ENCODE measurements at regions not wholly inside any gene's neighbourhood (a gene's known extent, or its start where the extent isn't known, plus 50 kb on each side); places are given as distances from the start of the nearest gene placed in this dataset.

DNA sequence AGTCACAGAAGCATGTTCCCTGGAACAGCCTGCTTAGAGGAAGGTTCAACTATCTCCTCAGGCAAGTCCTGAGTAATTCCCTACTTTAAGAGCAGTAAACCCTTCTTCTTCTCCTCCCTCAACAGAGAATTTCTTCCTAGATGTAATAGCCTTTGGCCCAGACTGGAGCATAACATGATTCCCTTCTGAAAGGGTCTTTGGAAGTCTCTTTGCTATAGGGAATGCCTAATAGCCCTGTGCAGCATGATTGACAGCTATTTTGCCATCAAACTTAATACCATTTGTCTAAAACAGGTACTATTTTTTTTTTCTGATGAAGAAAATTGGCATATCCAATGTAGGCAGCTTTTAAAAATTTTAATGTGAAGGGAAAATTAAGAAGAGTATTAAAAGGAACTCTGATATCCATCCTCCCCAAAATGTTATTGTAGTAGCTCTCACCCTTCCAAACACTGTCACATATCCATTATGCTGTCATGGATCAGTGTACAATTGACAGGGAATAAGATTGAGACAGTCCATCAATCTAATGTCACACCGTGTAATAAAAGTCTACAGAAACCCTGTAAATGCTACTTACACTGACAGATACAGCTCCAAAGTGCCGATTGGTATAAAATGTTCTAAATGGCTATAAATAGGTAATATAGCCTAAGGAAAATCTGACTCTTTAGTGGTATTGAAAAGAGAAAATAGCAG lies 884.6 kb downstream of the TTLL7 start:
- DNase-seq, result no peak

DNA sequence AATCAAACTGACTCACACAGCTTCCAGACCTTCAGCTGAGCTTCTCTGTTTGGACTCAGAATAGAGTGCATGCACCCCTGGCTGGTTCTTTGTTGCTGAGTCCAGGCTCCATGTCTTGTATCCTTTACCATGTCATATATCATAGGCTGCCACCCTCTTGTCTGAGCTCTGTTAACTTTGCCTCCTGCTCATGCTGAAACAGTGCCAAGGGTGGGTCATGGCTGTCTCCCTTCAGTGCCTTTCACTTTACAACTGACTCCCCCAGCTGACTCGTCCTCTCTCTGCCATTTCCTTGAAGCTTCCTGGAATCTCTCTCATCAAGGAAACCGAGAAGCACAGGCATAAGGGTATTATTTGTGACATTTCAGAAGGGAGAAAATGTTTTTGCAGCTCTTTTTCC lies 885.3 kb downstream of the TTLL7 start:
- DNase-seq, result no peak

DNA sequence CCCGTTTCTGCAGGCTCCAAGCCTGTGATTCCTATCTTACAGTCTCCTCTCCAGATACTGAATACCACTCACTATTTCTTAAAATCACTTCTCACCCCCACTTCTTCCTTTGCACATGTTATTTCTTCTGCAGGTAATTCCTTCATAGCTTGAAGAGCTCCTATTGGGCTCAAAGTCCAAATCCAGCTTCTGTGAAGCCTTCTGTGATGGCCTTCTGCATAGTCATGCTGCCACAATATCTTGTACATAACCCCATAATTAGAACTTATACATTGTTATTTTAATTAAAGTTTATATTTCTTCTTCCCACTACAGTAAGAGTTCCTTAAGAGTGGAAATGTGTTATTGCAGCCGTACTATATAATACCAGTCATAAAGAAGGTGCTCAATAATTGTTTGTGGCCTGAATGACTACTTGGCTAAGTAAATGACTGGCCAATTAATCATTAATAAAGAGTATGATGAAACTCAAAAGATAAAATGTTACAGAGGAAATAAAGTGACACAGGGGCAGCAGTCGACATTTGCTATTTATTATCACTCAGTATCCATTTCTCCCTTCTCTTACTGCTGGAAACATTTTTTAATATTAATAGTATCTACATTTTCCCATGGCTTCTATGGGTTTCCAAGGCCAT lies 886.6 kb downstream of the TTLL7 start:
- no peak for DNase-seq

DNA sequence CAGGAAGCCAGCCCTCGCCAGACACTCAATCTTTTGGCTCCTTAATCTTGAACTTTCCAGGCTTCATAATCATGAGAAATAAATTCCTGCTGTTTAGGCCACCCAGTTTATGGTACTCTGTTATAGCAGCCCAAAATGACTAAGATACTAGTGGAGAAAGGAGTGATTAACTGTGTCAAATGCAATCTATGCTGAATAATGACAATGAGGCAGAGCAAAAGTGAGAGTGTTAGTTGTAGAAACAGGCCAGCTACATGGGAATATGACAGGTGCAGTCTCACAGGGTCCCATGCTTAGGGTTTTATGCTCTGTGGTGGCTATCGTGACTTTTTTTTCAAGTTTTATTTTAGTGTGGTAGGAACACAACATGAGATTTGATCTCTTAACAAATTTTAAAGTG lies 888.8 kb downstream of the TTLL7 start:
- no peak for DNase-seq

DNA sequence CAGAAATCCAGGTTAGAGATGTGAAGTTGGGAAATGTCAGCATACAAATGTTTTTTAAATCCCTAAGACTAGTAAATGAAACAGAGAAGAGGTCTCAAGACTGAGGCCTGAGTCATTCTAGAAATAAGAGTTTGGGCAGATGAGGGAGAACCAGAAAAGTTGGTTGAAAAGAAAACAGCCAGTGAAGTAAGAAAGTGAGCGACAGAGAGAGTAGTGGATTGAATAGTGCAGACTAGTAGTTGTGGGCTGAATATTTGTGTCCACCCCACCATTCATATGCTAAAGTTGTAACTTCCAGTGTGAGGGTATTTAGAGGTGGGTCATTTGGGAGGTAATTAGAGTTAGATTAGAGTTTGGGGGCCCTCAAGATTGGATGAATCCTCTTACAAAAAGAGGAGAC lies 889.2 kb downstream of the TTLL7 start:
- no peak for DNase-seq

DNA sequence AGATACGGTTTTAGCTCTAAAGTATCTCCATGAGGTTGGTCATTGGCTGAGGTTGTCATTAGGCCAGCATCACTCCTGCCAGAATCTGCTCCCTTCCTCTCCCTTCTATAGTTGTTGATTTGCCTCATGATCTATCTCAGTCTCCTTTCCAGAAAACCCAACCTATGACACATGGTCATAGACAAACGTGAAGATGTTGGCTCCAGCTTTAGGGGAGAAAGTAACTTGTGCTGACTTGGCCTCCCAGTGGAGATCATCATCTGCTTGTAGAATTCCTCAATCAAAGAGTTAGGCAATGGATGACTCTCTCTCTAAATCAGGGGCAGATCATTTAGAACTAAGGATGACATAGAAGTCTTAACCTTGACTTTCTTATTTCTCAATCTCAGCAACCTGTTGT lies 894.4 kb downstream of the TTLL7 start:
- DNase-seq, result no peak

DNA sequence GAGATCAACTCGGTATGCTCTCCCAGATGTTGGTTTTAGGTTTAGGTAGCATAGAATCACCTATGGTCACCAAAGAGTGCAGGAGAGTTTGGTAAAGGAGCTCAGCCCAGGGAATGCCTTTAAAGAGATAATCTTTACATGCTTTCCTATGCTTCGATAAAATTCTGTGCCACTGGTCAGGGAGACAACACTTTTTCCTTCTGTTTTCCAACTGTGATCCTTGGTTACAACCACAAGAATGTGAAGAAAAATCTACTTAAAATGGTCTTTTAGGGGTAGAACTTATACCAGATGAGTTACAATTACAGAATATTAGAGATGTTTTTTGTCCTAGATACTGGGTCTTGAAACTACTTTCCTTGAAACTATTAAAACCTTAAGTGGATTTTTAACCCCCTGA lies 895.6 kb downstream of the TTLL7 start:
- no peak for DNase-seq

DNA sequence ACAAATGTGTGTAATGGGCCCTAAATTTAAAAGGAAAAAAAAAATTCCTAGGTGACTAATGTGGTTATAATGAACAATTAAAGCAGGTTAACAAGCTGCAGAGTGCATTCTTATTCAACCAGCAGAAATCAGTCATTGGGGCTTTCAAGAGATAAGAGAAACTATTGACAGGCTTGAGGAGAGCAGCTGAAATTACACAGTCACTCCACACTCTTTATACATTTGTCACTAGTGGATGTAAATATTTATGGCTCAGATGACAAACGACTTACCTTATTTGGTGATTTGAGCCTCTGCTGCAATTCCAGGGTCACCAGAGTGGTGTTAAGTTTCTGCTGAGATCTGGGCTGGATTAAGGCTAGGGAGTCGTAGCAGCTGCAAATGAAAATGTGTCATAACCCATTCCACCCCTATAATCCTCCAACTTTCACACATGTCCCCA lies 896.3 kb downstream of the TTLL7 start:
- DNase-seq, result peak; percentile 68

DNA sequence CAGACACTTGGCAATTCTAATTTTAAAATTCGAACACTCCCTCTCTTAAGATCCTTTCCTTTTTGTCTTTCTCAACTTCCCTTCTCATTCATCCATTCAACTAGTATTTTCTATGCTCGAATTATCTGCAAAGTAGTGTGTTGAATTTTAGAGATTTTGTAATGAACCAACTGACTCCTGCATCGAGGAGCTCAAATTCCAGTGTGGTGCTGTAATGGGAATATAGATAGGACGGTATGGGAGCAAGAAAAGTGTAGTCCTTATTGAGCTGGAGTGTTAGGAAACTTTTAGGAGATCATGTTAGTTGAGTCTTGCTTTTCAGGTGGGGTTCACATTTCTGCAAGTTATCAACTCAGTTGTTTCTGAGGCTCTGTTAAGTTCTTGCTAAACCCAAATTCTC lies 897.5 kb downstream of the TTLL7 start:
- DNase-seq, result no peak

DNA sequence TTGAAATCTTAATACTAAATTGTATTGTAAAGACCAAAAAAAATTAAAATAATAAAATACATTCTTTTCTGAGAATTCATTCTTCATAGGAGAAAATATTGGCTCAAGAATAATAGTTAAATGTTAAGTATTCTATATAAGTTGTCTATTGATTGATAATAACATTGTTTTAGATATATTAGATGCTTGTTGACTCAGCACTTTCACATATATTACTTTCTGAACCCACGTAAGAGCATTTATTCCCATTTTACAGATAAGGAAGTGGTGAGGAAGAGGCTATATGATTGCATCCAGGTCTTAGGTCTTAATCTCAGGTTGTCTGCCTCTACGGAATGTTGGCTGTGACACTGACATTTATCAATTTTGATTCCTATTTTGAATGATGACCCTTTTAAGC lies 898.8 kb downstream of the TTLL7 start:
- no peak for DNase-seq

DNA sequence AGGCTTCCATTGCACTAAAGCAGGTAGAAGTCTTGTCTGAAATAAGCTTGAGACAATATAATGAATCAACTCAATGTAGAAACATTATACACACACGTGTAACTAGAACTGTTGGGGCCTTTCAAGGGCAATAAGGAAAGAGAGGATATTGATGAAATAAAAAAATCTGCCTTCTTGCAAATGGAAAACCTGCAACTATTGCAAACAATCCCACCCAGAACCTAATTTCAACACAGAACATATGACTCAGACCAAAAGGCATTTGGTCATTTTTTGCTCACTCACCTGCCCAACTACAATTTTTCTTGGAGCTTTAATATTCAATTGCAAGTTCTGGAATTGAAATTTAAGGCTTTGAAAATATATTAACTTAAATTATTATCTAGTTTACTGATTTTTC lies 900.1 kb downstream of the TTLL7 start:
- no peak for DNase-seq

DNA sequence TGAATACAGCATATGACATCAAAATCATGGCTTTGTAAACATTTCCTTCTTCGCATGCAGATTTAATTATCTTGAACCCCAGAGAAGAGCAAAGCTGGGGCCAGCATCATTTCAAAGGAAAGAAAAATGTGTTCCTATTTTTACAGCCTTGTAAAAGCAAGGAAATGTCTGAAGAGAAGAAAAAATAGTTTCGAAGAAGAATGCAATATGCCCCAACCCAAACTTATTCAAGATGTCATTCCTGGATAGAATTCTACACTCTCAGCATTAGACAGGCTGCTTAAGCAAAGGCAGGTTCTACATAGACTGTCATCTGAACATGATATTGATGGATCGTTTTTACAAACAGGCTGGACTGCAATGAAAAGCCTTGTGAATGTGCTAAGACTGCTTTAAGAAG lies 900.8 kb downstream of the TTLL7 start:
- no peak for DNase-seq

DNA sequence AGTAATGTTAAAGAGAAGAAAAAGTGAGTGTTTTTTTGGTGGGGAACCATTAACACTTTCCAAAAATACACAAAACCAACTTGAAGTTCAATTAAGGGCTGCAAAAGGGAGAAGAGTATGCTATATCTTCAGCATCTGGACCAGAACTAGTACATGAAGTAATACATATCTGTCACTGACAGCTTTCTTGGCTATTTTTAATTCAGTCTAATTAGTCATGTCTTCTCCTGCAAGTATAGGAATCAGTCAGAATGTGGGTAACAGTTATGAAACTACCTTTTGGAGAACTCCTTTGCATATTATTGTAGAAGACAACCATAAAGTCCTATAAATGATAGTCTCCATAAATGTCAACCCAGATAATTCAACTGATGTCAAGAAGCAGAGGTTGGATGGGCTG lies 901.2 kb downstream of the TTLL7 start:
- no peak for DNase-seq

DNA sequence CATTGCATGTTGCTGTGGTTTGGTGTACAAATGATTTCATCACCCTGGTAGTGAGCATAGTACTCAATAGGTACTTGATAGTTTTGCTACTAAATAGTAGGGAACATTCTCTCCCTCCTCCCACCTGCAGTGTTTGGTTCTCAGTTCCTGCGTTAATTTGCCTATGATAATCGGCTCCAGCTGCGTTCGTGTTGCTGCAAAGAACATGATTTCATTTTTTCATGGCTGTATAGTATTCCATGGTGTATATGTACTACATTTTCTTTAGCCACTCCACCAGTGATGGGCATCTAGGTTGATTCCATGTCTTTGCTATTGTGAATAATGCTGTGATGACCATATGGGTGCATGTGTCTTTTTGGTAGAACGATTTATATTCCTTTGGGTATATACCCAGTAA lies 903.4 kb downstream of the TTLL7 start:
- DNase-seq, result no peak

DNA sequence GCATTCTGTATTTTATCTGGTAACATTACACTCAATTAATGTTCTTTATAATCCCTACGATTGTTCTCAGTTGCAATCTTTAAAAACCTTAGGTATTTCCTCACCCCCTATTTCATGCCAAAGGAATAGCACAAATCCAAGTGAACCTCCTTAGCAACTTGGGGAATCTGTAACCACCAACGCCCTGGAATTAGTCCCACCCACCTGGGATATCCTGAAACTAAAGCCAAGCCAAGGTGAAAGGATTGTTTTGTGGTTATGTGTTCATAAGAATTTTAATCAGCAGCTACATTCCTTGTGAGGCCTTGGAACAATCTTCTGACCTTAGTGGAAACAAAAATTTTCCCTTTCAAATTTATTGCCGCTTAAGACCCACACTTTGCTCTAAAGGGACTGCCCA lies 908.7 kb downstream of the TTLL7 start:
- DNase-seq, result no peak

DNA sequence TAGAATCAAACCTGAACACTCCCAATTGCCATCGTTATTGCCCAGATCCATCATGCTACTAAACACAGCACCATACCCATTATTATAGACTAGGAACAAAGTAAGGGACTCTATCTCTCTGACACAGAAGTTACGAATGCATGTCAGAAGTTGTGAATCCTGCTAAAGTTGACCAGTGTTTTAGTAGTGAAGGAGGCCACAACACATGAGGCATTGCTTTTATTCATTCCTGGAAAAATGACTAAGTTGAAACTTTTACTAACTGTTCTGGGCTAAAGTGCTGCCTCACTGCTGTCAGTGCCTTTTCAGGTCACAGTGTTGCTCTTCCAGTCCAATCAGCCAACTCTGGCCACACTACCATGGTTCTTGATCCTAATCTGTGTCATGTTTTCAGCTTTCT lies 911.1 kb downstream of the TTLL7 start:
- DNase-seq, result no peak

DNA sequence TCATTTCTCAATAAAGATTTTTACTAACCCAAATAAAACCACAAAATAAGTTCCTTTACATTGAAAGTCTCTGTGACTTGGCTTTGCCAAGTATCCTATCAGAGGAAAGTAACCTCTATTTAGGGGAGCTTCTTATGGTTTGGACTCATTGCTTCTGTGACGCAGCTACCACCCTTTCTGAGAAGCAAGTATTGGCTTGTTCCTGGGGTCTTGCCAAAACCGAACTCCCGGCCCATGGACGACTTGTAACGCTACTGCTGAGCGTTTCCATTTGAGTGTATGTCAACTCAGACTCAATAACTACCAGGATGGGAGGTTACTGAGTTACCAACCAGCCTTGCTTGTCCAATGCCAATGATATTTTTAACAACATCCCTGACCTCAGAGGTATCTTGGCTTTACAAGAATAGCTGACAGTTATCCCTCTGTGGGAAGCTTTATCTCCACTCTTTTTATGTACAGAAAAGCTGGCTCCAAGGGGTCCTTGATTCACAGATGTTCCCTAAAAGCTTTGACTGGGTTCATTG lies 911.9 kb downstream of the TTLL7 start:
- no peak for DNase-seq

DNA sequence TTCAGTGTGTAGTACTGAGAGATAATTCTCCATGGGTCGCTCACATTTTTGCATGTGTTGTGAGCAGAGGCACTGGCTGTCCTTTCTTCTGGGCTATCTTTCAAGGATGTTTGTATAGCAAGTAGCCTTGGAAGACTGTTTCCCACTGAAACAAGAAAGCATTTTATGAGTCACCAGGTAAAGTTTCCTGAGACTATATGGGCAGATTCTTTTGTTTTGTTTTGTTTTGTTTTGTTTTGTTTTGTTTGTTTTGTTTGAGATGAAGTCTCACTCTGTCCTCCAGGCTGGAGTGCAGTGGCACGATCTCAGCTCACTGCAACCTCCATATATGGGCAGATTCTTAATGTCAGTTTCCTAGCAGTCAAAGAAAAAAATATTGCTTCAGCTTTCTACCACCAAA lies 912.6 kb downstream of the TTLL7 start:
- DNase-seq, result no peak

DNA sequence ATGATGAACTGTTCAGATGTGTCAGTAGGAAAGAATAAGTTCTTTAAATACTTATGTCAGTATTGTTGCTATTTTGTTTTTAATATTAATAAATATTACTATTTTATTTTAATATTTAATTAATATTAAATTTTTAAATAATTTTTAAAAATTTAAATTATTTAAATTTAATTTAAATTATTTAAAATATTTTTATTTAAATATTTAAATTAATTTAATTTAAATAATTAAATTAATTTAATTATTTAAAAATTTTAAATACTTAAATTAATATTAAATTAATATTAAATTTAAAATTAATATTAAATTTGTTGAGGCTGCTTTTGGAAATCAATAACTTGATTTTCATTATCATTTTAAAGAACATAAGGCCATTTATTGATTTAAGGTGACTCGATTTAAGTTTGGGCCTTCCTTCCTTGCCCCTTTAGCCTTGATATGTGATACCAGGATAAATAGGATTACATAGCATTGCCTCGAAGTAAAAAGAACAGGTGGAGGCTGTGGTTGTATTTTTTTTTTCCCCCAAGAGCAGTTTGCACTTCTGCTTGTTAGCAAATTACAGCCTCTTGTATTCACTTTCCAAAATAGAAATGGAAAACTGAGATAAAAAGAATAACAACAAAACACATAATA lies 915.2 kb downstream of the TTLL7 start:
- DNase-seq, result peak; percentile 22

DNA sequence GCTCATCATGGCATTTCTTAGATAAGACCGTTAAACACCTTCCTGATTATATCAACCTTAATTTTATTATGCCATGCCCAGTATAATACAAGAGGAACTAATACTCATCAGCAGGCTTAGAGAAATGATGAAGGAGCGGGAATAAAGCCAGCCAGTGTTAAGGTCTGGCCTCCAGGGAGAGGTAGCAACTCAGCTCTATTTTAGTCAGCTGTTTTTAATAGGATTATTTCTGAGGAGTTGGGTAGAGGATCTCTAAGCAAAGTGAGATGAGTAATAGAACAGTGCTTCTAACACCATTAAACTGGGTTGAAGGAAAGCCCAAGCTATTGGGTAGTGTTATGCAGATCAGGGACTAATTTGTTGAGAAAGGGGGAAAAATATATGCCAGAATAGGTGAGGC lies 921.5 kb downstream of the TTLL7 start:
- peak; percentile 83 for DNase-seq

DNA sequence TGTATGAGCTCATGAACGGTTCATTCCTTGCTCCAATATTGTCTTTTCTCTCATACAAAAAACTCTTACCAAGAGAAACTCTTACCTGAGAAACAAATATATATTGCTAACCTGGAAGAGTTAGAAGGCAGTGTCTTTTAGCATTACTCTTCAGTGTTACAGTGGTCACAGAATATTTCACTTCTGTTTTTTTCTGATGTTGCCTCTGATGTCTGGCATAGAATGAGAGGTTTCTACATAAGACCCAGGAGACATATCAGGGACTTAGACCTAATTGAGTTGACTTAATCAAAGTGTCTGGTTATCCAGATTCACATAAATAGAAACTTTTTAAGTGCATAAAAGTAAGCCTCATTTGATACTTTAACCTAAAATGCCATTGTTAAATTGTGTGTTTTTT lies 923.8 kb downstream of the TTLL7 start:
- no peak for DNase-seq

DNA sequence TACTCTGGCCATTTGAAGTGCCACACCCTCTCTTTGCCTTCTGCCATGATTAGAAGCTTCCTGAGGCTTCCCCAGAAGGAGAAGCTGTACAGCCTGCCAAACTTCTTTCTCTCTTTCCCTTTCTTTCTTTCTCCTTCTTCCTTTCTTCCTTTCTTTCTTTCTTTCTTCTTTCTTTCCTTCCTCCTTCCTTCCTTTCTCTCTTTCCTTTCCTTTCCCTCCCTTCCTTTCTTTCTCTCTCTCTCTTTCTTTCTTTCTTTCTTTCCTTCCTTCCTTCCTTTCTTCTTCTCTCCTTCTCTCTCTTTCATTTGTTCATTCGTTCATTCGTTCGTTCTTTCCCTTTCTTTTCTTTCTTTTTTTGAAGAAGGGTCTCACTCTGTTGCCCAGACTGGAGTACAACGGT lies 931.0 kb downstream of the TTLL7 start:
- no peak for DNase-seq

DNA sequence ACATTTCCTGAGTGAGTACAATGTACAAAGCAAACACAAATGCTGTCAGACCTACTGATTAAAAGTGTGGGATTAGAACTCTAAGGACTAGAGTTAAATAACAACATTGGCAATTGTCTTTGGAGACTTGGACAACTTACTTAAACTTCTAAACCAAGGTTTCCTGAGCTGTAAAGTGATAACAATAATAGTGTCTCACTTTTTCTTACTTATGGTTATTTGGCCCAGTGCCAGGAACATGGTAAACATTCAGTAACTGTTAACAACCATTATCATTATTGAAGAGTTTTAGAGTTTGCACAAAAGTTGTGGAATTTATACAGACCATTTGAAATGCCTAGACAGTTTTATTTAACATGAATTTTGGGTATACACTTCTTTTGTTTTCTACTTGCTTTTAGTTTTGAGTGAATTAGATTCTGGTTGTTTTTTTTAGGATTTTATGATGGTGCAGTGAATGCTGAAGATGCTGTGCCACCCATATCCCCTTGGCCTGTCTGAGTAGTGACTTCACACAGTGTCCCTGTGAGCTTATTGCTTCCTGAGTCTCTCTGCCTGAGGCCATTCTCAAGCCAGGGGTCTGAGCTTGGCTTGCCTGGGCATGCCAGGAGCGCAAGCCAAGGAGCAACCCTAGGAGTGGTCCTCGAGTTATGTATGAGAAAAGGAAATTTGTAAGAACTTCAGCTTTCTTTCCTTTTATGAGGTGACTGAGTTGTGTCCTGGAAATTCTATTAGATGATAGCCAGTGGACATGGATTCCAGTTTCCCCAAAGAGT lies 932.8 kb downstream of the TTLL7 start:
- DNase-seq, result no peak

Data from NCI-H524 treated with DMSO at 0.1 percent for 48 hours (cell line).